Activated T-cell treated with anti-CD3 and anti-CD28 coated beads, Interleukin-2, amount 50 U/mL, for 4 hours (primary cell): ENCODE measurements at regions not wholly inside any gene's neighbourhood (a gene's known extent, or its start where the extent isn't known, plus 50 kb on each side); places are given as distances from the start of the nearest gene placed in this dataset.
A peak's percentile ranks its signal among the peaks of the same experiment; 100 is the strongest.
"Not testable (repeated sequence)": the region's sequence is repeated elsewhere in the genome, so short reads cannot be mapped to it uniquely, and the experiment has no call there.

Experiments used
- ATAC-seq, 2 donors: fragments of 200-7000 bp; cut with Tn5 transposase; one replicate each; pipeline ENCODE4 v1.10.0; 2021
- DNase-seq: peaks from one replicate; pipeline ENCODE4 v3.0.0-alpha.2; 2020
- H3K27me3 Mint-ChIP-seq: one replicate; pipeline ENCODE4 v1.8.0; 2021; ENCODE audit warnings: low read depth, mixed read lengths
- H3K36me3 Mint-ChIP-seq: one replicate; pipeline ENCODE4 v1.8.0; 2022; ENCODE audit warnings: mixed read lengths; ENCODE audit not compliant: insufficient read depth
- H3K4me1 Mint-ChIP-seq: one replicate; pipeline ENCODE4 v1.8.0; 2021; ENCODE audit warnings: low read depth, mixed read lengths
- H3K4me3 Mint-ChIP-seq: one replicate; pipeline ENCODE4 v1.8.0; 2021; ENCODE audit warnings: mild to moderate bottlenecking, moderate library complexity, mixed read lengths
- H3K9me3 Mint-ChIP-seq: one replicate; pipeline ENCODE4 v1.8.0; 2021; ENCODE audit warnings: mixed read lengths

DNA sequence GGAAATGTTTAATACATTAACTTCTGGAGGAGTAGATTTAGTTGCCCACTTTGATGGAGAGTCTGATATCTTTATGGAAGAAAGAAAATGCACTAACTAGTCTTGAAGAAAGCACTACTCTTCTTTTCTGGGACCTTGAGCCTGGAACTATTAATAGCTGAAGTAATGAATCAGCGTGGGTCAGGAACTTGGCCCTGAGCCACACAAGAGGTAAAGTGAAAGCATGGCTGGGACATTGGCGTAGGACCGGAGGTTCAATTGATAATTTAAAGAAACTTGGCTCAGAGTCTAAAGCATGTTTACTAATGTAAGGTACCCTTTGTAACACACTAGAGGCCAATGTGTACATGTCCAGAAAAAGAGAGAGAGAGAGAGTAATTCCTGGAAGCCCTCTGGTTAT lies 195.5 kb downstream of the CDY1B start:
- DNase-seq, H3K27me3 Mint-ChIP-seq, ATAC-seq, H3K4me3 Mint-ChIP-seq, H3K4me1 Mint-ChIP-seq, H3K9me3 Mint-ChIP-seq, H3K36me3 Mint-ChIP-seq: not testable (repeated sequence)

DNA sequence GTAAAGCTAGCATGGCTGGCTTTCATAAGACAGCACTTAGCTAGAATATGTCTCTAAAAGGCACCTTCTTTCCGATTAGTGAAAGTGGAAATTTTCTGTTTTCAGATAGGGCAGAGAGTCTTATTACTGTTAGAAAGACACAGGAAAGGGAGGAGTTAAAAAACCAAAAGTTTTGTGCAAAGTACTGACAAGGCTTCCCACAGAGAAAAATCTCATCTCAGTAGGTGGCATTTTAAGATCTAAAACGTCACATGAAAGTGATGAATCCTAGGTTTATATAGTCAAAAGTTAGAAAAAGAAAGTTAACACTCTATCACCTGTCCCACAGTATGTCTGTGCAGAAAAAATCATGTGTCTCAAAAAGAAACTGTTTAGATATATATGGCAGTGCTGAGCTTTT lies 197.0 kb downstream of the CDY1B start:
- H3K9me3 Mint-ChIP-seq, H3K4me3 Mint-ChIP-seq, H3K4me1 Mint-ChIP-seq, H3K36me3 Mint-ChIP-seq, DNase-seq, H3K27me3 Mint-ChIP-seq: not testable (repeated sequence)
- peak in 1 of 2 donors; percentile 55 for ATAC-seq

DNA sequence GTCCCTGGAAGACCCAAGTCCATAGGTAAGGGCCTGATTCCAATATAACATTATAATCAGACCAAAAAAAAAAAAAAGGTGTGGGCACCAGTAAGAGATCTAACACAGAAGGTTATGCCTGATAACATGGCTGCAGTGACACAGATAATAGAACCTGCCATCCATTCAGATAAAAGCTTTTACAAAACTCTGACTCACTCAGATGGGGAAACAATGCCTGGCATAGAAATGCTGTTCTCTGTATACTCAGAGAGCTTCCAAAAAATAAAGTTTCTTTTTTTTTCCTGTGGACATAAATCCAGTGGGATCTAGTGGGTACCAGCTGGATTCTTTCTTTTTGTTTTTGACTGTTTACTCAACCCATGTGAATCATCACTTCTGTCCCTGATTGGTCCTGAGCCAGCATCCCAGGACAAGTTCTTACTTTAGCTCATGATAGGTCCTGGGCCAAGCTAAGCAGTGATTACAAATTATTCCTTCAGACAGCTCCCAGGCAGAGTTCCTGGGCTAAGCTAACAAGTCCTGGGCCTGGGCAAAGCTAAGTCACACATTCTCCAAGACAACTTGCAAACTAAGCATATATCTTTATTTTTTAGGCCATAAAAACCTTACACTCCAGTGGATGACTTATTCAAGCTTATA lies 199.9 kb downstream of the CDY1B start:
- ATAC-seq, DNase-seq, H3K4me1 Mint-ChIP-seq, H3K4me3 Mint-ChIP-seq, H3K9me3 Mint-ChIP-seq, H3K36me3 Mint-ChIP-seq, H3K27me3 Mint-ChIP-seq: not testable (repeated sequence)

DNA sequence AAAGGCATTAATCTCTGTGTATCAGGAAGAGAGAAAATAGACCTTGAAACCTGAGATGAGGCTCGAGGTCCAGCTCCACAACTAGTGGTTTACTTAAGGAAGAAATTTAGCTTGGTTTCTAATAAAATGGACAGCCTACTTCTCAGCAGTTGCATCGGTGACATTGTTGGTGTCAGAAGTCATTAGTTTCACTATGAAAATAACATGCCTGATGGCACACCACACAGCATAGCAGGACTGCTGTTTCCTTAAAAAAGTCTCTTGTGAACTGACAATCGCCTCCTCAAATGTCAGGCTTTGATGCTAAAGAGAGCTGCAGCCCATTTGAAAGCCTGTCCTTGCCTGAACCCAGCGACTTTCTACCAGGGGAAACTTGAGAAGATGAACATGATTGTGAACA lies 204.1 kb downstream of the CDY1B start:
- not testable (repeated sequence) for H3K27me3 Mint-ChIP-seq, ATAC-seq, H3K4me1 Mint-ChIP-seq, H3K36me3 Mint-ChIP-seq, H3K9me3 Mint-ChIP-seq, DNase-seq, H3K4me3 Mint-ChIP-seq

DNA sequence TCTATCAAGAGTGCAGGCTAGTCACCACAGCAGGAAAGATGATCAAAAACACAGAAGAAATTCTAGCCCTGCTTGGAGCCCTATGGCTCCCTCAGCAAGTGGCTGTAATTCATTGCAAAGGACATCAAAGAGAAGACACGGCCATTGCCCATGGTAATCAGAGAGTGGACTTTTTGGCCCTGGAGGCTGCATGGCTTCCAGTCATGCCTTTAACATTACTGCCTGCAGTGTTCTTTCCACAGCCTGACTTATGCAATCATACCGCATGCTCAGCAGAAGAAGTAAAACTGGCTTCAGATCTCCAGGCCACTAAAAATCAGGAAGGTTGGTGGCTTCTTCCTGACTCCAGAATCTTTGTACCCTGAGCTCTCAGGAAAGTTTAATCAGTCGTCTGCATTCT lies 218.1 kb downstream of the CDY1B start:
- not testable (repeated sequence) for H3K4me1 Mint-ChIP-seq, H3K27me3 Mint-ChIP-seq, H3K9me3 Mint-ChIP-seq, H3K4me3 Mint-ChIP-seq, H3K36me3 Mint-ChIP-seq, ATAC-seq, DNase-seq

DNA sequence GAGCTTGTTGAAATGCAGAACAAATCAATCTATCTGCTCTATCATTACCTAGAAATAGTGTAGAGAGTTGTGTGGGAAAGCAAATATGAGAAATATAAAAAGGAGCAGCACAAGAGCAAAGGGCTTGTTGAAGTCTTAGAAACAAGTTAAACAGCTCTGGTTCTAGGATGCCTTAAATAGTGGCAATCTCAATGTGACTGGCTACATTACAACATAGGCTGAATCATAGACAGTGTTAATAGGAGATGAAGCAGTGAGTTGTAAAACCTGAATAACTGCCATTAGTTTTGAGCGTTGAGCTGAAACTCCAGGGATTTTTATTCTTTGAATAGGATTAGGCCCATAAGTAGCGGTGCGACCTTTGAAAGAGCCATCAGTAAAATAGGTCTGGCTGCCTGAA lies 225.9 kb downstream of the CDY1B start:
- H3K4me1 Mint-ChIP-seq, H3K4me3 Mint-ChIP-seq, H3K36me3 Mint-ChIP-seq, H3K27me3 Mint-ChIP-seq, DNase-seq, H3K9me3 Mint-ChIP-seq, ATAC-seq: not testable (repeated sequence)

DNA sequence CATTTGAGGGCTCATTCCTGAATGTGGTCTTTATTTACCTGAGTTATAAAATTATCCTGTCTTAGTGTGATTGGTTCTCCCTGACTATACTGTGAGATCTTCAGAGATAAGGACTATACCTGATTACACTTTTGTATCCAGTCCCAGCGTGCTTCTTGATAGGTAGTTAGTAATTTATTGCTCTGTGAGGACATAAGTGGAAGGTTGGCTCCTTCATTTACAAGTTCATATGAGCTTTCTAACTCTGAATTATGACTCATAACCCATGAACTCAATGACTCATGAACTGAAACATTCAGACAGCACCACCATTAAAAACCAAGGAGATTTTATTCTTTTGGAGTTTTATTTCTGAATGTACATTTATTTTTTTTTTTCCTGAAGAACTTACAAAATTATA lies 257.1 kb downstream of the CDY1B start:
- not testable (repeated sequence) for ATAC-seq, H3K27me3 Mint-ChIP-seq, H3K4me3 Mint-ChIP-seq, H3K4me1 Mint-ChIP-seq, H3K9me3 Mint-ChIP-seq, DNase-seq, H3K36me3 Mint-ChIP-seq

DNA sequence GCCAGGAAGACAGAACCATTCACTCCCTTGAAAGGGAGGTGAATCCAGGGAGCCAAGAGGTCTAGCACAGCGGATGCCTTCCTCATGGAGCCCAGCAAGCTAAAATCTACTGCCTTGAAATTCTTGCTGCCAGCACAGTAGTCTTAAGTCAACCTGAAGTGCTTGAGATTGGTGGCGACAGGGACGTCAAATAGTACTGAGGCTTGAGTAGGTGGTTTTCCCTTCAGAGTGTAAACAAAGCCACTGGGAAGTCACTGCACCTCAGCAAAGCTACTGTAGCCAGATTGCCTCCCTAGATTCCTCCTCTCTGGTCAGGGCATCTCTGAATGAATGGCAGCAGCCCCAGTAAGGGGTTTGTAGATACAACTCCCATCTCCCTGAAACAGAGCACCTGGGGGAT lies 299.1 kb downstream of the CDY1B start:
- not testable (repeated sequence) for H3K4me1 Mint-ChIP-seq, H3K27me3 Mint-ChIP-seq, H3K36me3 Mint-ChIP-seq, ATAC-seq, H3K4me3 Mint-ChIP-seq, H3K9me3 Mint-ChIP-seq, DNase-seq
